Adrenal gland (tissue), 9 donors: ENCODE measurements at regions not wholly inside any gene's neighbourhood (a gene's known extent, or its start where the extent isn't known, plus 50 kb on each side); places are given as distances from the start of the nearest gene placed in this dataset.

Source experiments
- DNase-seq, 7 donors: peaks; one replicate each; pipeline ENCODE4 v3.0.0-alpha.2; 2019 to 2020
- H3K27ac ChIP-seq, 5 donors: fragments of 200-600 bp; sonication (generic) in 4 of 5; 1 replicate in 3 of 5; 2 replicates in 2 of 5; pipeline versions ENCODE4 v1.5.1 to v1.8.0; 2016 to 2020; ENCODE audit warnings: mild to moderate bottlenecking in 1 of 5
- H3K27me3 ChIP-seq: fragments of 200-600 bp; 2 replicates; pipeline ENCODE4 v1.8.0; 2021
- H3K36me3 ChIP-seq, 2 donors: fragments of 200-600 bp; replicated peaks in 1 of 2; 1 replicate in 1 of 2; 2 replicates in 1 of 2; pipeline versions ENCODE4 v1.5.1 to v1.8.0; 2018 to 2022
- H3K4me1 ChIP-seq, 2 donors: fragments of 200-600 bp; replicated peaks in 1 of 2; 1 replicate in 1 of 2; 2 replicates in 1 of 2; pipeline versions ENCODE4 v1.5.1 to v1.8.0; 2018 to 2021
- H3K4me3 ChIP-seq, 4 donors: fragments of 200-600 bp; sonication (generic) in 3 of 4; one replicate each; pipeline ENCODE4 v1.5.1; 2016 to 2018
- H3K9me3 ChIP-seq, 3 donors: fragments of 200-600 bp; sonication (generic) in 1 of 3; replicated peaks in 1 of 3; 1 replicate in 2 of 3; 2 replicates in 1 of 3; pipeline versions ENCODE4 v1.5.1 to v1.8.0; 2016 to 2021
- CTCF ChIP-seq, 6 experiments: fragments of 450-650 bp in 4 of 6; fragments of 200-600 bp in 2 of 6; sonication (generic) in 1 of 6; IDR thresholded peaks; 1 replicate in 5 of 6; 2 replicates in 1 of 6; pipeline versions ENCODE4 v1.5.1 to v1.8.0; 2016 to 2021; ENCODE audit warnings: antibody characterized with exemption in 6 of 6, mild to moderate bottlenecking in 2 of 6, moderate library complexity in 1 of 6
- POLR2A ChIP-seq, 2 donors: fragments of 450-650 bp; IDR thresholded peaks; one replicate each; pipeline ENCODE4 v1.6.1; 2017; ENCODE audit warnings: antibody characterized with exemption in 2 of 2, mild to moderate bottlenecking in 2 of 2, moderate library complexity in 1 of 2
- WGBS, 4 donors: extraction: QIAGEN DNeasy Blood & Tissue Kit in 2 of 4; methylation state at CpG; one replicate each; pipeline versions ENCODE4 v1.1.5 to v1.1.7; 2013 to 2017; 5-methylcytosine and 5-hydroxymethylcytosine counted together
- intact Hi-C, 2 donors: fragments of 100-400 bp; cut with DNase I; formaldehyde crosslinking; loops; one replicate each; pipeline versions ENCODE4 v1.14.1 to v1.15.0; 2022 to 2023
- small RNA-seq, 2 donors: library from RNA; depleted of rRNA; stranded (forward); fragments of <200 nt; gene quantifications; one replicate each; pipeline ENCODE3, GENCODE V24; 2016
- donor health status: healthy with polysubstance abuse.
- donor health status: Bipolar disorder and iron deficiency.
- donor health status: DM: yes; HTN: yes; CAD: no.
- donor health status: DM: no; HTN: no; CAD: no.
- donor health status: DM: no; HTN: no; CAD: no.

- H3K27me3 ChIP-seq, result no peaks in the 10 kb centered on the region
Measured at GRCh38 chr3:89049119-89049518, 58.3 kb upstream of the EPHA3 start.

GRCh38 chr3:89052386-89052785 is 55.0 kb upstream of the EPHA3 start:
- WGBS, 4 donors, result 26 to 46% (median 28%) methylated on average over 2 to 3 of the region's 3 CpGs
- H3K36me3 ChIP-seq, result no peaks in the 10 kb centered on the region
- no peak for DNase-seq
- H3K27ac ChIP-seq, result no peak overlapping the region
- no peaks in the 10 kb centered on the region for H3K27me3 ChIP-seq
- no peaks in the 10 kb centered on the region for H3K4me1 ChIP-seq
- no peak for TF ChIP-seq CTCF (IDR thresholded peaks at IDR 0.05)
- no peak for TF ChIP-seq POLR2A (IDR thresholded peaks at IDR 0.05)
- intact Hi-C loops, result no loop called here
- no peaks in the 10 kb centered on the region for H3K9me3 ChIP-seq
- H3K4me3 ChIP-seq, result no peak overlapping the region

More at GRCh38 chr3:89049119-89049518, 58.3 kb upstream of the EPHA3 start:
- TF ChIP-seq POLR2A (IDR thresholded peaks at IDR 0.05), result no peak
- no peak for TF ChIP-seq CTCF (IDR thresholded peaks at IDR 0.05)
- Histone ChIP-seq H3K9me3 (no peaks in the 10 kb centered on the region), H3K27ac (no peak overlapping the region), H3K4me1 (no peaks in the 10 kb centered on the region), H3K4me3 (no peak overlapping the region), H3K36me3 (no peaks in the 10 kb centered on the region)
- intact Hi-C loops, result no loop called here
- no peak for DNase-seq
- 42 to 65% (median 62%) methylated on average over 2 of the region's 2 CpGs for WGBS, 4 donors

GRCh38 chr3:89057398-89057797 is 50.0 kb upstream of the EPHA3 start:
- no peak overlapping the region for H3K4me3 ChIP-seq
- no peak for DNase-seq
- no peak overlapping the region for H3K27ac ChIP-seq
- no peaks in the 10 kb centered on the region for H3K36me3 ChIP-seq
- no peak for TF ChIP-seq CTCF (IDR thresholded peaks at IDR 0.05)
- no peak for TF ChIP-seq POLR2A (IDR thresholded peaks at IDR 0.05)
- WGBS, 4 donors, result 70 to 82% (median 76%) methylated on average over 4 of the region's 4 CpGs
- H3K9me3 ChIP-seq, result no peaks in the 10 kb centered on the region
- intact Hi-C loops, result no loop called here
- no peaks in the 10 kb centered on the region for H3K27me3 ChIP-seq
- no peaks in the 10 kb centered on the region for H3K4me1 ChIP-seq

Small RNA genes in the stretch of these regions (small RNA-seq; reads per million reads assigned to genes)
- gene RF00019, result 0 reads per million in 2 donors
